CD14-positive monocyte (primary cell): ENCODE measurements at regions not wholly inside any gene's neighbourhood (a gene's known extent, or its start where the extent isn't known, plus 50 kb on each side); places are given as distances from the start of the nearest gene placed in this dataset.

ENCODE experiments used
- DNase-seq, 3 donors: peaks; one replicate each; pipeline ENCODE4 v3.0.0-alpha.2; 2011 to 2022
- H2AFZ ChIP-seq: 2 replicates; pipeline ENCODE4 v1.6.0; 2012; ENCODE audit warnings: mild to moderate bottlenecking, low read depth, low read length, inconsistent platforms; ENCODE audit not compliant: insufficient read depth, poor library complexity, severe bottlenecking
- H3K27ac ChIP-seq, 2 donors: 1 replicate in 1 of 2; 2 replicates in 1 of 2; pipeline ENCODE4 v1.5.1; 2012 to 2013; ENCODE audit warnings: low read length in 2 of 2, control low read depth in 1 of 2, inconsistent platforms in 1 of 2, low read depth in 1 of 2, mild to moderate bottlenecking in 1 of 2
- H3K27me3 ChIP-seq, 2 donors: one replicate each; pipeline versions ENCODE4 v1.6.0 to v1.6.1; 2011 to 2013; ENCODE audit warnings: low read length in 2 of 2; ENCODE audit not compliant: control insufficient read depth in 2 of 2, insufficient read depth in 2 of 2
- H3K36me3 ChIP-seq, 2 donors: replicated peaks in 1 of 2; 1 replicate in 1 of 2; 2 replicates in 1 of 2; pipeline versions ENCODE4 v1.5.1 to v1.6.1; 2012 to 2013; ENCODE audit warnings: low read length in 2 of 2, control low read depth in 1 of 2, inconsistent platforms in 1 of 2, mild to moderate bottlenecking in 1 of 2; ENCODE audit not compliant: insufficient read depth in 2 of 2, control insufficient read depth in 1 of 2
- H3K4me1 ChIP-seq, 2 donors: 1 replicate in 1 of 2; 2 replicates in 1 of 2; pipeline versions ENCODE4 v1.5.1 to v1.6.1; 2012 to 2013; ENCODE audit warnings: low read length in 2 of 2, control low read depth in 1 of 2, inconsistent platforms in 1 of 2, mild to moderate bottlenecking in 1 of 2, moderate library complexity in 1 of 2; ENCODE audit not compliant: insufficient read depth in 2 of 2, control insufficient read depth in 1 of 2
- H3K4me2 ChIP-seq: replicated peaks from 2 replicates; pipeline ENCODE3; 2012; ENCODE audit warnings: low read length, moderate library complexity, mild to moderate bottlenecking; ENCODE audit not compliant: poor library complexity, severe bottlenecking; ENCODE audit errors: extremely low read depth
- H3K4me3 ChIP-seq, 3 experiments: fragments of 200-600 bp in 1 of 3; sonication (generic) in 1 of 3; replicated peaks in 1 of 3; 1 replicate in 2 of 3; 2 replicates in 1 of 3; pipeline ENCODE4 v1.5.1; 2011 to 2013; ENCODE audit warnings: low read length in 3 of 3, mild to moderate bottlenecking in 3 of 3, control low read depth in 2 of 3, low read depth in 2 of 3, inconsistent platforms in 1 of 3, moderate library complexity in 1 of 3
- H3K79me2 ChIP-seq: 2 replicates; pipeline ENCODE4 v1.6.0; 2012; ENCODE audit warnings: mild to moderate bottlenecking, control low read depth, inconsistent platforms, low read length, moderate library complexity; ENCODE audit not compliant: insufficient read depth
- H3K9ac ChIP-seq: 2 replicates; pipeline ENCODE4 v1.6.0; 2017; ENCODE audit warnings: low read length, mild to moderate bottlenecking; ENCODE audit not compliant: insufficient read depth, poor library complexity, severe bottlenecking
- H3K9me3 ChIP-seq, 2 donors: replicated peaks in 1 of 2; 1 replicate in 1 of 2; 2 replicates in 1 of 2; pipeline versions ENCODE4 v1.5.1 to v1.6.1; 2012 to 2013; ENCODE audit warnings: low read length in 2 of 2, control low read depth in 1 of 2; ENCODE audit not compliant: control insufficient read depth in 1 of 2, insufficient read depth in 1 of 2
- H4K20me1 ChIP-seq: 2 replicates; pipeline ENCODE4 v1.6.0; 2012; ENCODE audit warnings: mild to moderate bottlenecking, low read length, control low read depth, moderate library complexity; ENCODE audit not compliant: insufficient read depth
- H3K27ac Mint-ChIP-seq, 7 donors: one replicate each; pipeline ENCODE4 v1.8.0; 2020; ENCODE audit warnings: mild to moderate bottlenecking in 7 of 7, mixed read lengths in 7 of 7, moderate library complexity in 6 of 7, inconsistent platforms in 2 of 7
- H3K27me3 Mint-ChIP-seq, 3 donors: one replicate each; pipeline ENCODE4 v1.8.0; 2021 to 2022; ENCODE audit warnings: low read depth in 3 of 3, mild to moderate bottlenecking in 3 of 3, mixed read lengths in 3 of 3, moderate library complexity in 3 of 3, inconsistent platforms in 1 of 3
- H3K36me3 Mint-ChIP-seq, 2 donors: one replicate each; pipeline ENCODE4 v1.8.0; 2020; ENCODE audit warnings: mixed read lengths in 2 of 2, inconsistent platforms in 1 of 2, mild to moderate bottlenecking in 1 of 2
- H3K4me1 Mint-ChIP-seq: one replicate; pipeline ENCODE4 v1.8.0; 2020; ENCODE audit warnings: mild to moderate bottlenecking, mixed read lengths
- H3K4me3 Mint-ChIP-seq, 2 donors: one replicate each; pipeline ENCODE4 v1.8.0; 2020; ENCODE audit warnings: mild to moderate bottlenecking in 2 of 2, mixed read lengths in 2 of 2, moderate library complexity in 1 of 2
- H3K9me3 Mint-ChIP-seq, 7 donors: one replicate each; pipeline ENCODE4 v1.8.0; 2020 to 2022; ENCODE audit warnings: mixed read lengths in 7 of 7, mild to moderate bottlenecking in 6 of 7, moderate library complexity in 6 of 7, inconsistent platforms in 2 of 7
- WGBS: methylation state at CpG from one replicate; pipeline ENCODE4 v1.1.5; 2013; ENCODE audit warnings: missing lambda C conversion rate; ENCODE audit not compliant: insufficient coverage; 5-methylcytosine and 5-hydroxymethylcytosine counted together
- intact Hi-C, 2 donors: fragments of 100-400 bp; cut with micrococcal nuclease; formaldehyde crosslinking; loops; one replicate each; pipeline versions ENCODE4 v1.15.0 to v1.15.1; 2023
- TF ChIP-seq, protein P1 (sequence below): fragments of 200-600 bp; IDR thresholded peaks from one replicate; pipeline ENCODE4 v1.8.0; 2022; ENCODE audit warnings: antibody characterized with exemption, mild to moderate bottlenecking

DNA sequence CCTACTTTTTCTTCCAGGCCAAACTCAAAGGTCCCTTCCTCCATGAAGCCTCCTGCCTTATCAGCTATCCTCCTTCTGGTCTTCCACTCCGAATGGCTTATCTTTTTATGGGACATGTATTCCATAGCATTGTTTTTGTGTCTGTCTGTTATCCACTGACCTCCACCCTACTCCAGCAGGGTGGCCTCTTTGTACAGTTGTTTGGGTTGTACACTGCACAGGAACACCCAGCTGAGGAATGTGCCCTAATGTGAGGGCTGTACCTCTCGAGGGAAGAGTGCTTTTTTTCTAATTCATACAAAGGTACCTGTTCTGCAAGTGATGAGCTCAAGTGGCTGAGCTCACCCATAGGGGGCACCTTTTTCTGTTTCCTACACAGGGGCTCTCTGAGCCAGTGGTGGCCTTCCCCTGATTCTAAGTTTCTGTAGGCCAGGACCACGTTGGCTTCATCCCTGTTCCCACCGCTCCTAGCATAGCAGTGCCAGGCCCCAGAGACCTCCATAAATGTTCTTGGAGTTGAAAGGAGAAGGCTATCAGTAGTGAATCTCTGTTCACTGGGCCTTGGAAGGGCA, 108.2 kb downstream of the FOXD2 start:
- Histone ChIP-seq H3K9me3 (no peaks in the 10 kb centered on the region), H2AFZ (no peak overlapping the region), H4K20me1 (no peaks in the 10 kb centered on the region), H3K4me1 (no peaks in the 10 kb centered on the region), H3K4me3 (no peak overlapping the region), H3K36me3 (no peaks in the 10 kb centered on the region), H3K9ac (no peak overlapping the region), H3K79me2 (no peaks in the 10 kb centered on the region), H3K27ac (no peak overlapping the region), H3K4me2 (no peak overlapping the region), H3K27me3 (no peaks in the 10 kb centered on the region)
- intact Hi-C loops, result no loop called here
- Mint-ChIP-seq H3K27me3 (peaks cover 0 to 10% (median 7%) of the 10 kb centered on the region in 3 donors), H3K27ac (no peak overlapping the region), H3K36me3 (no peaks in the 10 kb centered on the region), H3K4me3 (no peak overlapping the region), H3K9me3 (peaks cover 3 to 15% (median 9%) of the 10 kb centered on the region in 7 donors), H3K4me1 (no peaks in the 10 kb centered on the region)
- WGBS, result 100% methylated on average over 2 of the region's 4 CpGs
- TF ChIP-seq, protein P1, sequence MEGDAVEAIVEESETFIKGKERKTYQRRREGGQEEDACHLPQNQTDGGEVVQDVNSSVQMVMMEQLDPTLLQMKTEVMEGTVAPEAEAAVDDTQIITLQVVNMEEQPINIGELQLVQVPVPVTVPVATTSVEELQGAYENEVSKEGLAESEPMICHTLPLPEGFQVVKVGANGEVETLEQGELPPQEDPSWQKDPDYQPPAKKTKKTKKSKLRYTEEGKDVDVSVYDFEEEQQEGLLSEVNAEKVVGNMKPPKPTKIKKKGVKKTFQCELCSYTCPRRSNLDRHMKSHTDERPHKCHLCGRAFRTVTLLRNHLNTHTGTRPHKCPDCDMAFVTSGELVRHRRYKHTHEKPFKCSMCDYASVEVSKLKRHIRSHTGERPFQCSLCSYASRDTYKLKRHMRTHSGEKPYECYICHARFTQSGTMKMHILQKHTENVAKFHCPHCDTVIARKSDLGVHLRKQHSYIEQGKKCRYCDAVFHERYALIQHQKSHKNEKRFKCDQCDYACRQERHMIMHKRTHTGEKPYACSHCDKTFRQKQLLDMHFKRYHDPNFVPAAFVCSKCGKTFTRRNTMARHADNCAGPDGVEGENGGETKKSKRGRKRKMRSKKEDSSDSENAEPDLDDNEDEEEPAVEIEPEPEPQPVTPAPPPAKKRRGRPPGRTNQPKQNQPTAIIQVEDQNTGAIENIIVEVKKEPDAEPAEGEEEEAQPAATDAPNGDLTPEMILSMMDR, result no peak
- DNase-seq, result no peak

DNA sequence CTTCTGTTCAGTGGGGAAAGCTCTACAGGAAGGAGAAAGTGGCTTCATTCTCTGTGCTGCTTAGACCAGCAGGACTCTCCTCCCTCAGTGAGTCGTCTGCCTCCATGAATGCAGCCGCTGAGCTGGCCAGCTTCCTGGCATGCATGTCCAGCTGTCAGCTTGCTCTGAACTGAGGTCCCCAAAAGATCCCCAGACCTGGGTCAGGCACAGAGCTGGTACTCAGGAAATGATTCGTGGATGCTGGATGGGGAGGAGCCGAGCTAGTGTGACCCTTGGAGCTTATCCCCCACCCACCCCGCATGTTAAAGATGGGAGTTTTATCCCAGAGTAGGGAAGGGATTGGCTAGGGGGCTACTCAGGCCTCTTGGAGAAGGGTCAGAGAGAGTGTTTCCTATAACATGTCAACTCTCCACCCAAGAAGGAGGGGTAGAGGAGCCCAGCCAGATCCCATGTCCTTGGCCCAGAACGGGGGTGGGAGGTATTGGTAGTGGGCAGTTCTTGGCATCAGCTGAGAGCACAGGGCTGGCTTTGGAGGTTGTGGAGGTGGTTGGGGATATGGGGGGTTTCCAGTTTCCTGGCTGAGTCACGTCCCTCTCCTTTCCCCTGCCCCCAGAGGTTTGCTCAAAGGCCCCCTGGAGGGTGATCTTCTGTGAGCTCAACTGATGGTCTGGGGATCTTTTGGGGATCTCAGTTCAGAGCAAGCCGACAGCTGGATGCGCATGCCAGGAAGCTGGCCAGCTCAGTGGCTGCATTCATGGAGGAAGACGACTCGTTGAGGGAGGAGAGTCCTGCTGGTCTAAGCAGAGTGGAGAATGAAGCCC, 110.1 kb downstream of the FOXD2 start:
- H3K4me1 ChIP-seq, result no peaks in the 10 kb centered on the region
- no peaks in the 10 kb centered on the region for H3K79me2 ChIP-seq
- no peaks in the 10 kb centered on the region for H3K27me3 ChIP-seq
- no peaks in the 10 kb centered on the region for H3K36me3 ChIP-seq
- no peak overlapping the region for H3K27ac Mint-ChIP-seq
- no peak overlapping the region for H3K27ac ChIP-seq
- no peak overlapping the region for H3K4me2 ChIP-seq
- TF ChIP-seq, protein P1, result no peak
- no peaks in the 10 kb centered on the region for H4K20me1 ChIP-seq
- H3K4me3 ChIP-seq, result no peak overlapping the region
- peaks cover 0 to 11% (median 7%) of the 10 kb centered on the region in 3 donors for H3K27me3 Mint-ChIP-seq
- H2AFZ ChIP-seq, result no peak overlapping the region
- H3K9me3 Mint-ChIP-seq, result peaks cover 0 to 4% (median 1%) of the 10 kb centered on the region in 7 donors
- no peak for DNase-seq
- no peak overlapping the region for H3K9ac ChIP-seq
- intact Hi-C loops, result no loop called here
- H3K36me3 Mint-ChIP-seq, result no peaks in the 10 kb centered on the region
- H3K9me3 ChIP-seq, result no peaks in the 10 kb centered on the region
- WGBS, result 84% methylated on average over 5 of the region's 11 CpGs
- H3K4me3 Mint-ChIP-seq, result peak overlapping the region in 1 of 2 donors; percentile 13
- no peaks in the 10 kb centered on the region for H3K4me1 Mint-ChIP-seq
